Activated CD4-positive, alpha-beta T cell treated with anti-CD3 and anti-CD28 coated beads, Interleukin-2, Interleukin-6, amounts not matched to agents 100 ng/mL and 50 ng/mL, durations not matched to agents 16 hours and 8 hours (primary cell): ENCODE measurements at regions not wholly inside any gene's neighbourhood (a gene's known extent, or its start where the extent isn't known, plus 50 kb on each side); places are given as distances from the start of the nearest gene placed in this dataset.
"Not testable (repeated sequence)": the region's sequence is repeated elsewhere in the genome, so short reads cannot be mapped to it uniquely, and the experiment has no call there.

Experiments used
- DNase-seq: peaks from one replicate; pipeline ENCODE4 v3.0.0-alpha.2; 2020

GRCh38 chr16:29355339-29356059 is 51.0 kb downstream of the NPIPB11 start:
- DNase-seq = not testable (repeated sequence)

- not testable (repeated sequence) for DNase-seq
These were observed 52.1 kb downstream of the NPIPB11 start for GRCh38 chr16:29354449-29354848.

- not testable (repeated sequence) for DNase-seq
These were observed 53.9 kb downstream of the NPIPB11 start for GRCh38 chr16:29352617-29352999.

GRCh38 chr16:29351970-29352616 is 54.4 kb downstream of the NPIPB11 start:
- not testable (repeated sequence) for DNase-seq

GRCh38 chr16:29351271-29351969 is 55.1 kb downstream of the NPIPB11 start:
- not testable (repeated sequence) for DNase-seq

GRCh38 chr16:29349966-29350365 is 56.5 kb downstream of the NPIPB11 start:
- DNase-seq = not testable (repeated sequence)

DNA sequence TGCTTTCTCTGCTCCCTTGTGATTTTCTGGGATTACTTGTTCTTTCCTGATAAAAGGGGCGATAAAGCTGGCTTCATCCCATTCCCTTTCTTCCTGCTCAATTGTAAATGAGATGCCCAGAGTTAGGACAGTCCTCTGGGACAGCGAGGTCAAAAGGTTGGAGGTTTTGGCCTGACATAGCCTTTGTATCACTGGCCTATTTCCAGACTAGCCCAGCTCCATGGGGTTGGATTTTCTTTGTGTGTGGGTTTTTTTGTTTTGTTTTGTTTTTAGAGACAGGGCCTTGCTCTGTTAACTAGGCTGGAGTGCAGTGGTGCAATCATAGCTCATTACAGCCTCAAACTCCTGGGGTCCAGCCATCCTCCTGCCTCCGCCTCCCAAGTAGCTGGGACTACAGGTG is 57.8 kb downstream of the NPIPB11 start:
- DNase-seq = not testable (repeated sequence)

DNA sequence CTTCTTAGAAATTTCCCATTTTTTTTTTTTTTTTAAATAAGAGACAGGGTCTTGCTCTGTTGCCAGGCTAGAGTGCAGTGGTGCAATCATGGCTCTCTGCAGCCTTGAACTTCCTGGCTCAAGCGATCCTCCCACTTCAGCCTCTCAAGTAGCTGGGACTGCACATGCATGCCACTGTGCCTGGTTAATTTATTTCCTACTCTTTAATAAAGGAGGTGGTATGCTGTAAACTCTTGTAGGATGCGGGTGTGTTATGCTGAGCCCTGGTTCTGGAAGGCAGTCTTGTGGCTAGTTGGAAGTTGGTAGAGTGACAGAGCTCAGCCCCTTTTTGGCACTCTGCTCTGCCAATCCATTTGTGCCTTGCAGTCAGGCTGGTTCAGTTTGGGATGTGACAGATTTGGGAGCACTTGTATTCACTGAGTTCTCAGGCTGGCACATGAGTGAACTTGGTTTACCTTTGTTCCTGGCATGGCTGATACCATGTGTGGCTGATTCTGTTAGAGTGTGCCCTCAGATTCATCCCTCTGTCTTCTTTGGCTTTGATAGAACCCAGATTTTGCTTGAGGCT is 58.3 kb downstream of the NPIPB11 start:
- DNase-seq = not testable (repeated sequence)

GRCh38 chr16:29346796-29347580 is 59.5 kb downstream of the NPIPB11 start:
- DNase-seq = not testable (repeated sequence)

DNA sequence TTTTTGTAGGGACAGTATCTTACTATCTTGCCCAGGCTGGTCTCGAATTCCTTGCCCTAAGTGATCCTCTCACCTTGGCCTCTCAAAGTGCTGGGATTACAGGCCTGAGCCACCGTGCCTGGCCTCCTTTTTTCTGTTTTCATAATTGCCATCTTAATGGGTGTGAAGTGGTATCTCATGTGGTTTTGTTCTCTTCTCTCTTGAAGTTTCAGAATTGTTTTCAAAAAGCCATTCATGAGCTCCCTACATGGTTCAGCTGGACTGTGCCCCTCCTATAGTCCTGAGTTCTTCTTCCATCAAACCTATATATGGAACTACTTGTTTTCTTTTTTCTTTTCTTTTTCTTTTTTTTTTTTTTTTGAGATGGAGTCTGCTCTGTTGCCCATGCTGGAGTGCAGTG is 60.3 kb downstream of the NPIPB11 start:
- DNase-seq = peak; percentile 12

GRCh38 chr16:29342937-29343336 is 63.6 kb downstream of the NPIPB11 start:
- not testable (repeated sequence) for DNase-seq

- not testable (repeated sequence) for DNase-seq
These were observed 65.6 kb downstream of the NPIPB11 start for GRCh38 chr16:29340779-29341438.

DNA sequence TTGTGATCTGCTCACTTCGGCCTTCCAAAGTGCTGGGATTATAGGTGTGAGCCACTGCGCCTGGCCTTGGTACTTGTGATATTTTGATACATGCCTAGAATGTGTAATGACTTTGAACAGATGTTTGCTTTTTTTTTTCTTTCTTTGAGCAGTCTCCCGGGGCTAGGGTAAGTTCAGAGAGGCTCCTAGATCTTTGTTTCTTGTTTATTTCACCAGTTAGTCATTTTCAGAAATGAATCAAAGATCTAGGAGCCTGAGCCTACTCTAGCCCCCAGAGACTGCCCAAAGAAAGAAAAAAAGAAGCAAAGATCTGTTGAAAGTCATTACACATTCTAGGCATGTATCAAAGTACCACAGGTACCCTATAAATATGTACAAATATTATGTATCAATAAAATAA is 66.3 kb downstream of the NPIPB11 start:
- DNase-seq = not testable (repeated sequence)

DNA sequence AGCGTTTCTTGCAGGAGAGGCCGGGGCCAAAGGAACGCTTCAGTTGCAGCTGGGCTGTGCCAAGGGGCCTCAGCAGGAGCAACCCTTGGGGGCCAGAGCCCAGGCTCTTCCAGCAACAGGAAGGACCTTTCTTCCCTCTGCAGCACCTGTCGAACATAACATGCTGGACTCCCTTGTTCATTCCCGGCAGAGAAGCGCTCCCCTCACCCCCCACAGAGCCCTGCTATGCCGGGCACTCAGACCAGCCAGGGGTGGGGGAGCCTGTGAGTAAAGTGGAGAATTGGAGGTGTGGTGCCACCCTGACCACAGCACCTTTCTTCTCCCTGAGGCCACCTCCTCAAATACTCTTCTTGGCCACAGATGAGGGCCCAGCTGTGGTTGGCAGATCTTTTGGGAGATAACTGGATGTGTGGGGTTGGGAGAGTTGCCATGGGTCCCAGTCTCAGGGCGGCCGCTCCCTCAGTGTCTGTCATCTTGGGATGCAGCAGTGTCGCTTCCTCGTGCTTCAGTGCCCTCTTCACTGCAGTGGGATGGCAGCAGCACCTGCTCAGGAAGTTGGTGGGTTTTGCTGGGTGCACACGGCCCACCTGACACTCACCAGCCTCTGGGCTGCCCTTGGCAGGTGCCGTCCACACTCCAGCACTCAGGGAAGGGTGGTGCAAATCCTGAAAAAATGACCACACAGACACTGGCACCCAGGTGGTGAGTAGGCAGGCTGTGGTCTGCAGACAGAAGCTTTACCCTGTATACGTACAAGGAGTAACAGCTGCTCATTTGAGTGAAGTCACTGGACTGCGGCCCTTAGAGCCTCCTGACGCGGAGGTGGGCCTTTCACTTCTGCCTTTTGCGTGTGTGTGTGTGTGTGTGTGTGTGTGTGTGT is 67.5 kb downstream of the NPIPB11 start:
- not testable (repeated sequence) for DNase-seq

DNA sequence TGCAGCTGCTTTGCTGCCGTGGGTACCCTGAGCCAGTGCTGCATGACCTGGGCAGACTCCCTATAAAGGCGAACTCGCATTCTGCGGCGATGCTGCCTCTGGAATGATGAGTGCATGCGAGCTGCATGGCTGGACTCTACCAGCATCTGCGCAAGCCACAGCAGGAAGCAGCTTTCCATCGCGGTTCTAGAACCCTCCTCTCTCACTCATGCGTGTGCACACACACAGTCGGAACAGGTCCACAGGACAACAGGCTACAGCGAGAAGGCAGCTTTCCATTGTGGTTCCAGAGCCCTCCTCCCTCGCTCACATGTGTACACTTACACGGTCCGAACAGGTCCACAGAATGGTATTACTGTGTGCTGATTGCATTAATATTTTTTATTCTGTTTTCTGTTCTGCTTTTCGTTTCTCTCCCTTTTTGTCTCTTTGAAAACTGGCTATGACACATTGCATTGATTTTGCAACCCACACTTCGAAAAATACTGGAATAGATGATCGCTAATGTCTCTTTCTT is 69.1 kb downstream of the NPIPB11 start:
- DNase-seq = not testable (repeated sequence)

DNA sequence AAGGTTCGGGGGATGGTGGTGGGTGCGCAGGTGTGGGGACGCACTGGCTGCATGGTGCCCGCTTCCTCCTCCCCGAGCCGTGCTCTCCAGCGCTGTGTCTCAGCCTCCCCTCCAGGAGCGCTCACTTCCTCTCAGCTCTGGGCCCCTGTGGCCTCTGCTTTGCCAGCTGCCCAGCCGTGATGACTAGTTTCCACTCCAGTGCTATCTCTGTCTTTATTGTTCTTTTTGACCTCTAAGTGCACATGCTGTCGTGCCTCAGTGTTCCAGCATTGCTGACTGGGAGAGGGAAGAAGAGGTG is 71.0 kb downstream of the NPIPB11 start:
- not testable (repeated sequence) for DNase-seq

DNA sequence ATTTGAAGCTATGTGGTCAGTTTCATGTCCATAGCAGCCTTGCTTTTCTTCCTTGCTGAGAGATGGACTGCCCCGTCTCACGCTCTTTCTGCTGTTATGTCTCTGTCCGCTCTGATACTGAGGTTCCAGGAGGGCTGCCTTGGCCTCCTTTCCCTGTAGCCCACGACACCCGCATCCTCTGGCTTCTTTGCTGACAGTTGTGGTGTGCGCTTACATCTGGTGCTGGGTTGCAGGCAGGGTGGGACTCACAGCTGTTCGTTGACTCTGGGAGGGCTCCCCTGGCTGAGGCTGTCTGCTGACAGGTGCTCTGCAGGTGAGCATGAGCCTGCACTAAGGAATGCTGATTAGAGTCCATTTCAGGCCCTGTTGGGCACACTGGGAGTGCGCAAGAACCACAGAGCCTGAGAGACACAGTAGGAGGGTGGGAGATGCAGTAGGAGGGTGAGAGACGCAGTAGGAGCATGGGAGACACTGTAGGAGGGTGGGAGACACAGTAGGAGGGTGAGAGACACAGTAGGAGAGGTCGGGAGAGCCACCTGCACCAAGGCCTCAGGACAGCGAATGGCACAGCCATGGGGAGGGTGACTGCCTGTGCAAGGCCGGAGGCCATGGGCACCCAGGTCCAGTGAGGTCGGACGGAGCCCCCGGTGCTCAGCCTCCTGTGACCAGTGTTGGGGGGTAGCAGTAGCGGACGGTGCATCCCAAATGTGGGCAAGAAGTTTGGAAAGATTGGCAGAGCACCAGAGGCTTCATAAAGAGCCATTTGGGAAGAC is 71.5 kb downstream of the NPIPB11 start:
- not testable (repeated sequence) for DNase-seq

GRCh38 chr16:29333492-29334097 is 72.9 kb downstream of the NPIPB11 start:
- DNase-seq = not testable (repeated sequence)

- not testable (repeated sequence) for DNase-seq
These were observed 75.9 kb downstream of the NPIPB11 start for GRCh38 chr16:29330623-29331022.

DNA sequence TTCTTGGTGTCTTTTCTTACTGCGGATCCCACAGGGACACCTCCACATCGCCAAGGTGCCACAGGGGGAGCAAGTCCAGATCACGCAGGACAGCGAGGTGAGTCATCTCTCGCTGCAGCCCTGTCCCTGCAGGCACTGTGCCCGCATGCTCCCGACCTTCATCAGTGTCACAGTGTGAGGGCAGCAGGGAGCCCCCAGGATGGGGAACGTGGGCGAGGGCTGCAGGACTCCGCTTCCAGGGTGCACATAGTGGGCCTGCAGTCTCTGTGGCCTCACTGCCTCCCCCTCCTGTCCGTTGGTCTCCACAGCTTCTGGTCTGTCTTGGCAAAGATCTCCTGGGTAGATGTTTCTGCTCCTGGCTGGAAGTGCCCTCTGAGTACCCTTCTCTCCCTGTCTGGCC is 78.0 kb downstream of the NPIPB11 start:
- not testable (repeated sequence) for DNase-seq
